Right ventricle myocardium inferior (tissue), 1 donor: ENCODE measurements at regions not wholly inside any gene's neighbourhood (a gene's known extent, or its start where the extent isn't known, plus 50 kb on each side); places are given as distances from the start of the nearest gene placed in this dataset.
A peak's percentile ranks its signal among the peaks of the same experiment; 100 is the strongest.

Experiments
- ATAC-seq: fragments of 200-7000 bp; cut with Tn5 transposase; one replicate; pipeline ENCODE4 v1.9.1; 2020; ENCODE audit warnings: mild to moderate bottlenecking, moderate library complexity
- DNase-seq: peaks from one replicate; pipeline ENCODE4 v3.0.0; 2021; ENCODE audit errors: missing footprints
- intact Hi-C: fragments of 100-400 bp; cut with DNase I; formaldehyde crosslinking; loops from one replicate; pipeline ENCODE4 v1.11.0; 2022
- donor health status: DM: no; HTN: yes; CAD: no; lungs with severe emphysema.

DNA sequence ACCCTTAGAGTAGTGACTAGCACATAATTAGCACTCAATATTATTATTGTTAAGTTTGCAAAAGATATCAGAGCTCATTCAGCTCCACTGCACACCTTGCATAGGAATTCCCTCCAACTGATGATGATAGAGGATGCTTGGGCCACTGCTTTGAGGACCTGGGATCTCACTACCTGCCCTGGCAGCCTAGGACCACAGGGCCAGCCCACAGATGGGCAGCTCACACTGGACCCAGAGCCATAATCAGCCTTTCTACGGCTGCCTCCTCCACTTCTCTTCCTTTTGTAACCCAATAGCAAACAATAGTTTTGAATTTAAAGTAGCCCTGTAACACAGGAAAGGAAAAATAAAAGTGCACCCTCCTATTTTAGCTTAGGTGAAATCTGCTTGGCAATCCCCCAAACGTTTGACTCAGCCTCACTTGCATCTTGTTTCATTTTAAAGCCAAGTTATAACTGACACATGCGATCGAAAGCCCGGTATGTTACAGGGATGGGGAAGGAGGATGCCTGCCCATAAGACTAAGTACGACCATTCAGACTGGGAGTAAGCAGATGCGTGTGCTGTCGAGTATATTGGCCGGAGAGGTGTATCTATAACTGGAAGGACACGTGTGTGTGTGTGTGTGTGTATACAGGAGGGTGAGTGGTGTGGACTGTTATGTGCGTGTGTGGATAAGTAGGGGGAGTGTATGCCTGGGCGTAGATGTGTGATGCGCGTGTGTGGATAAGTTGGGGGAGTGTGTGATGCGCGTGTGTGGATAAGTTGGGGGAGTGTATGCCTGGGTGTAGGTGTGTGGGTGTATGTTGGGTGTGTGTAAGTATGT lies 65.9 kb downstream of the CPN2 start:
- ATAC-seq (no peak), DNase-seq (no peak)
- intact Hi-C loops, result no loop called here

GRCh38 chr3:194285850-194286197 lies 65.3 kb downstream of the CPN2 start:
- intact Hi-C loops, result no loop called here
- DNase-seq (no peak), ATAC-seq (peak; percentile 39)

DNA sequence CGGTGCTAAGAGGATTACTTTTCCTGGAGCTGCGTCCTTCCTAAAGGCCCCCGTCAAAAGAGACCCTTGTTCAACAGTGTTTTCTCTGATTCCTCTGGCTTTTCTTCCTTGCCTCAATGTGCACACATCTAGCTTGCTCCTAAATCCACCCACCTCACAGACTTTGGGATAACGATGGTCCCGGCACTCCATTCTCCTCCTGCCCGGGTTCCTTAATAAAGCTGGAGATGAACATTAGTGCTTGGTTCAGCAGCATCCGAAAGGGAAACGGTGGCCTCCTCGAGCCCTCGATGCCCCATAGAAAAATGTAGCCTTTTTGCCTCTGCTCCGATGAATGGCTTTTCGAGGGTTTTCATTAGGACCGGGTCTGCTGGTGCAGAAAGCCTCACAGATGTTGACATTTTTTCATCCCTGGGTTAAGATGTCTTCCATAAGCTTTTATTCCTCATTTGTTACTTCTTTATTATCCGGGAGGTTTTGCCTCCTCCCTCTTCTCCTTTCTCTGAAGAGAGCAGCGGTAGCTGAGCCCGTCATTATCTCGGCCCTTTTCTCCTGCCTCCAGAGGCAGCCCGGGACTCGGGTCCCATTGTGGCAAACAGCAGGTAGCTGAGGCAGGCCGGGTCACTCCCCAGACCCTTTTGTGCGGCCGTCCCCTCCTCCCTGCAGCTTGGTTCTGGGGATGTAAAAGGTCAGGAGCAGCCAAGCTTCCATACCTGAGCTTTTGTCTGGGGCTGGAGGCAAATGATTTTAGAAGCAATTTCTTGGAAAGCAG lies 64.6 kb downstream of the CPN2 start:
- DNase-seq (no peak), ATAC-seq (no peak)
- intact Hi-C loops, result no loop called here

GRCh38 chr3:194287374-194287773 lies 63.8 kb downstream of the CPN2 start:
- DNase-seq (no peak), ATAC-seq (no peak)

GRCh38 chr3:194287977-194288706 lies 63.0 kb downstream of the CPN2 start:
- no peak for DNase-seq
- intact Hi-C loops, result no loop called here
- ATAC-seq, result no peak

More at GRCh38 chr3:194287374-194287773, 63.8 kb downstream of the CPN2 start:
- intact Hi-C loops, result no loop called here
